ENCODE measurements at regions not wholly inside any gene's neighbourhood (a gene's known extent, or its start where the extent isn't known, plus 50 kb on each side); places are given as distances from the start of the nearest gene placed in this dataset.

DNA sequence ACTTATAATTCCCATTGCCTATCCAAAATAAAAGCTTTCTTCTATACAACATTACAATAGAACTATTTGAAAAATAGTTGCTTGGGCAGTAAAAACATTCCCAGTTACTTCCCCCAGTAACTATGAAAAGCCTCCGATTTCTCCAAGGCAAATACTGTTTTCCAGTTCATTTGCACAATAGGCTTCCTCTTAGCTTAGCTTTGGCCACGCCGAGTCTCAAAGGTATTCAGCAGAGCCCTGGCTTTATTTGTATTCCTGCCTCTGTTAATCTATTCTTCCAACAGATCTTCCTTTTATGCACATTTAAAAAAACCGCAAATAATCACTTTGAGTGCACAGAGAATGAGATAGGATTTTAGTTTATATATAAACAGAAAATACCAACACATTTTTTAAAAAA lies 836.8 kb upstream of the VRK2 start:
- TF ChIP-seq EZH2 (IDR thresholded peaks at IDR 0.05; ENCODE audit: borderline replicate concordance, low read depth, low read length, severe bottlenecking) = no peak
- TF ChIP-seq, protein P1, sequence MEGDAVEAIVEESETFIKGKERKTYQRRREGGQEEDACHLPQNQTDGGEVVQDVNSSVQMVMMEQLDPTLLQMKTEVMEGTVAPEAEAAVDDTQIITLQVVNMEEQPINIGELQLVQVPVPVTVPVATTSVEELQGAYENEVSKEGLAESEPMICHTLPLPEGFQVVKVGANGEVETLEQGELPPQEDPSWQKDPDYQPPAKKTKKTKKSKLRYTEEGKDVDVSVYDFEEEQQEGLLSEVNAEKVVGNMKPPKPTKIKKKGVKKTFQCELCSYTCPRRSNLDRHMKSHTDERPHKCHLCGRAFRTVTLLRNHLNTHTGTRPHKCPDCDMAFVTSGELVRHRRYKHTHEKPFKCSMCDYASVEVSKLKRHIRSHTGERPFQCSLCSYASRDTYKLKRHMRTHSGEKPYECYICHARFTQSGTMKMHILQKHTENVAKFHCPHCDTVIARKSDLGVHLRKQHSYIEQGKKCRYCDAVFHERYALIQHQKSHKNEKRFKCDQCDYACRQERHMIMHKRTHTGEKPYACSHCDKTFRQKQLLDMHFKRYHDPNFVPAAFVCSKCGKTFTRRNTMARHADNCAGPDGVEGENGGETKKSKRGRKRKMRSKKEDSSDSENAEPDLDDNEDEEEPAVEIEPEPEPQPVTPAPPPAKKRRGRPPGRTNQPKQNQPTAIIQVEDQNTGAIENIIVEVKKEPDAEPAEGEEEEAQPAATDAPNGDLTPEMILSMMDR (IDR thresholded peaks at IDR 0.05; ENCODE audit: extremely low read depth in 1 of 2, insufficient read depth in 1 of 2, low read depth in 1 of 2, low read length in 2 of 2) = no peak
- TF ChIP-seq POLR2AphosphoS5 (IDR thresholded peaks at IDR 0.05; ENCODE audit: insufficient read depth, low read depth, low read length) = no peak
- no peak for TF ChIP-seq POLR2A (IDR thresholded peaks at IDR 0.05; ENCODE audit: low read depth, low read length)
- TF ChIP-seq, protein P2, sequence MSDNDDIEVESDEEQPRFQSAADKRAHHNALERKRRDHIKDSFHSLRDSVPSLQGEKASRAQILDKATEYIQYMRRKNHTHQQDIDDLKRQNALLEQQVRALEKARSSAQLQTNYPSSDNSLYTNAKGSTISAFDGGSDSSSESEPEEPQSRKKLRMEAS (IDR thresholded peaks at IDR 0.05; ENCODE audit: insufficient read depth, insufficient read length) = no peak
- TF ChIP-seq MYC (IDR thresholded peaks at IDR 0.05; ENCODE audit: low read depth, low read length) = no peak
- no peak for TF ChIP-seq GATA2 (IDR thresholded peaks at IDR 0.05; ENCODE audit: insufficient read depth, insufficient read length, low read depth, low read length)
- no peak for TF ChIP-seq FOS (IDR thresholded peaks at IDR 0.05; ENCODE audit: borderline replicate concordance, insufficient read depth, low read length)
- no peak for TF ChIP-seq JUN (IDR thresholded peaks at IDR 0.05; ENCODE audit: borderline replicate concordance, insufficient read depth, insufficient read length, low read depth)

Measured in endothelial cell of umbilical vein (primary cell).